Liver (tissue), 8 donors: ENCODE measurements at regions not wholly inside any gene's neighbourhood (a gene's known extent, or its start where the extent isn't known, plus 50 kb on each side); places are given as distances from the start of the nearest gene placed in this dataset.

Source experiments
- DNase-seq: peaks from one replicate; pipeline ENCODE4 v3.0.0-alpha.2; 2017; ENCODE audit warnings: low spot score
- H3K27ac ChIP-seq, 2 donors: one replicate each; pipeline ENCODE4 v1.7.0; 2013; ENCODE audit warnings: inconsistent platforms in 2 of 2, low read length in 2 of 2, control low read depth in 1 of 2, low read depth in 1 of 2, mild to moderate bottlenecking in 1 of 2
- H3K27me3 ChIP-seq, 4 donors: one replicate each; pipeline versions ENCODE4 v1.6.1 to v1.7.0; 2013; ENCODE audit warnings: low read length in 3 of 4, inconsistent platforms in 1 of 4, mild to moderate bottlenecking in 1 of 4, moderate library complexity in 1 of 4; ENCODE audit not compliant: control insufficient read depth in 4 of 4, insufficient read depth in 4 of 4
- H3K36me3 ChIP-seq, 4 donors: one replicate each; pipeline versions ENCODE4 v1.6.1 to v1.7.0; 2013; ENCODE audit warnings: low read length in 3 of 4, mild to moderate bottlenecking in 3 of 4, low read depth in 1 of 4, moderate library complexity in 1 of 4; ENCODE audit not compliant: control insufficient read depth in 4 of 4, insufficient read depth in 3 of 4
- H3K4me1 ChIP-seq, 4 donors: one replicate each; pipeline versions ENCODE4 v1.6.1 to v1.7.0; 2013; ENCODE audit warnings: low read length in 3 of 4, mild to moderate bottlenecking in 3 of 4, moderate library complexity in 1 of 4; ENCODE audit not compliant: control insufficient read depth in 4 of 4, insufficient read depth in 4 of 4
- H3K4me3 ChIP-seq, 3 donors: one replicate each; pipeline versions ENCODE4 v1.6.1 to v1.7.0; 2013; ENCODE audit warnings: low read length in 3 of 3, control low read depth in 1 of 3, low read depth in 1 of 3, mild to moderate bottlenecking in 1 of 3
- H3K9ac ChIP-seq, 2 donors: one replicate each; pipeline ENCODE4 v1.7.0; 2013; ENCODE audit warnings: low read length in 2 of 2, mild to moderate bottlenecking in 2 of 2, moderate library complexity in 2 of 2, control low read depth in 1 of 2, low read depth in 1 of 2
- H3K9me3 ChIP-seq, 4 donors: one replicate each; pipeline versions ENCODE4 v1.6.1 to v1.7.0; 2013; ENCODE audit warnings: low read length in 3 of 4; ENCODE audit not compliant: control insufficient read depth in 4 of 4
- CTCF ChIP-seq: fragments of 150-350 bp; IDR thresholded peaks from 2 replicates; pipeline ENCODE4 v1.5.1; 2017; ENCODE audit warnings: improper control_type of control experiment, low read depth, low read length; ENCODE audit not compliant: missing input control
- EGR1 ChIP-seq, 2 donors: IDR thresholded peaks; 2 replicates each; pipeline ENCODE4 v1.6.1; 2016 to 2018; ENCODE audit warnings: antibody characterized with exemption in 2 of 2, low read depth in 2 of 2
- FOXA1 ChIP-seq: IDR thresholded peaks from 2 replicates; pipeline ENCODE4 v1.6.1; 2016; ENCODE audit warnings: antibody characterized with exemption
- FOXA2 ChIP-seq: IDR thresholded peaks from 2 replicates; pipeline ENCODE4 v1.6.1; 2016; ENCODE audit warnings: antibody characterized with exemption
- GABPA ChIP-seq, 2 donors: IDR thresholded peaks in 1 of 2; conservative IDR thresholded peaks in 1 of 2; 2 replicates each; pipeline ENCODE4 v1.6.1; 2016; ENCODE audit warnings: antibody characterized with exemption in 2 of 2, mild to moderate bottlenecking in 1 of 2, moderate library complexity in 1 of 2
- HNF4A ChIP-seq, 2 donors: conservative IDR thresholded peaks; 2 replicates each; pipeline ENCODE4 v1.6.1; 2016; ENCODE audit warnings: antibody characterized with exemption in 2 of 2, mild to moderate bottlenecking in 2 of 2
- HNF4G ChIP-seq: IDR thresholded peaks from 2 replicates; pipeline ENCODE4 v1.6.1; 2016; ENCODE audit warnings: antibody characterized with exemption
- JUND ChIP-seq, 2 donors: IDR thresholded peaks; 2 replicates each; pipeline ENCODE4 v1.6.1; 2016; ENCODE audit warnings: antibody characterized with exemption in 2 of 2
- MAX ChIP-seq: IDR thresholded peaks from 2 replicates; pipeline ENCODE4 v1.6.1; 2016; ENCODE audit warnings: antibody characterized with exemption
- NR2F2 ChIP-seq: IDR thresholded peaks from 2 replicates; pipeline ENCODE4 v1.6.1; 2016; ENCODE audit warnings: antibody characterized with exemption
- RAD21 ChIP-seq, 2 donors: IDR thresholded peaks; 2 replicates each; pipeline ENCODE4 v1.6.1; 2016; ENCODE audit warnings: antibody characterized with exemption in 2 of 2, mild to moderate bottlenecking in 2 of 2
- SP1 ChIP-seq: IDR thresholded peaks from 2 replicates; pipeline ENCODE4 v1.6.1; 2018; ENCODE audit warnings: antibody characterized with exemption, mild to moderate bottlenecking
- TAF1 ChIP-seq: conservative IDR thresholded peaks from 2 replicates; pipeline ENCODE4 v1.6.1; 2016; ENCODE audit warnings: antibody characterized with exemption, mild to moderate bottlenecking
- YY1 ChIP-seq: IDR thresholded peaks from 2 replicates; pipeline ENCODE4 v1.6.1; 2016; ENCODE audit warnings: antibody characterized with exemption, mild to moderate bottlenecking
- WGBS: extraction: QIAGEN DNeasy Blood & Tissue Kit; methylation state at CpG from one replicate; pipeline ENCODE4 v1.1.7; 2013; 5-methylcytosine and 5-hydroxymethylcytosine counted together
- TF ChIP-seq, protein P1 (sequence below): IDR thresholded peaks from 2 replicates; pipeline ENCODE4 v1.6.1; 2016; ENCODE audit warnings: antibody characterized with exemption
- TF ChIP-seq, protein P2 (sequence below): IDR thresholded peaks from 2 replicates; pipeline ENCODE4 v1.6.1; 2016; ENCODE audit warnings: antibody characterized with exemption
- TF ChIP-seq, protein P3 (sequence below): IDR thresholded peaks from 2 replicates; pipeline ENCODE4 v1.6.1; 2016; ENCODE audit warnings: antibody characterized with exemption, mild to moderate bottlenecking
- donor health status: healthy.
- donor health status: healthy.
- donor health status: healthy.
- donor health status: healthy.
- donor health status: healthy.

DNA sequence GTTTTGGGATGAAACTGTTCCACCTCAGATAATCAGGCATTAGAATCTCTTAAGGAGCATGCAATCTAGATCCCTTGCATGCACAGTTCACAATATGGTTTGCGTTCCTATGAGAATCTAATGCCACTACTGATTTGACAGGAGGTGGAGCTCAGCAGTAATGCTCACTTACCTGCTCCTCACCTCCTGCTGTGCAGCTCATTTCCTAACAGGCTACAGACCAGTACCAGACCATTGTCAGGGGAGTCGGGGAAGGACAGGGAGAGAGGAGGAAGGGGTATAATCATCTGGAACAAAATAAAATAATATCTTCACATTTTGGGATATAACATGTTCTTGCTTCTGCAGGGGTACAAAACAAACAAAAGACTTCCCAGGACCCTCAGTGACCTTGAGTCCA, 532.0 kb upstream of the FSHR start:
- H3K9me3 ChIP-seq: no peaks in the 10 kb centered on the region
- no peak overlapping the region for H3K27ac ChIP-seq
- TF ChIP-seq YY1: no peak
- no peak for TF ChIP-seq RAD21 (IDR thresholded peaks at IDR 0.05)
- TF ChIP-seq FOXA2: no peak
- TF ChIP-seq HNF4G: no peak
- no peak for TF ChIP-seq NR2F2
- no peak for TF ChIP-seq TAF1
- TF ChIP-seq GABPA (IDR thresholded peaks at IDR 0.05 in 1 of 2, conservative IDR thresholded peaks at IDR 0.05 in 1 of 2): no peak
- no peak overlapping the region for H3K9ac ChIP-seq
- H3K36me3 ChIP-seq: no peaks in the 10 kb centered on the region
- DNase-seq: no peak
- H3K27me3 ChIP-seq: no peaks in the 10 kb centered on the region
- no peaks in the 10 kb centered on the region for H3K4me1 ChIP-seq
- no peak overlapping the region for H3K4me3 ChIP-seq
- 54% methylated on average over 2 of the region's 2 CpGs for WGBS

- 86% methylated on average over 1 of the region's 1 CpG for WGBS
- no peaks in the 10 kb centered on the region for H3K27me3 ChIP-seq
- H3K9ac ChIP-seq: no peak overlapping the region
- no peaks in the 10 kb centered on the region for H3K9me3 ChIP-seq
- no peaks in the 10 kb centered on the region for H3K4me1 ChIP-seq
- TF ChIP-seq MAX: no peak
- no peak for TF ChIP-seq HNF4A (conservative IDR thresholded peaks at IDR 0.05)
- no peak for TF ChIP-seq YY1
- TF ChIP-seq, protein P1, sequence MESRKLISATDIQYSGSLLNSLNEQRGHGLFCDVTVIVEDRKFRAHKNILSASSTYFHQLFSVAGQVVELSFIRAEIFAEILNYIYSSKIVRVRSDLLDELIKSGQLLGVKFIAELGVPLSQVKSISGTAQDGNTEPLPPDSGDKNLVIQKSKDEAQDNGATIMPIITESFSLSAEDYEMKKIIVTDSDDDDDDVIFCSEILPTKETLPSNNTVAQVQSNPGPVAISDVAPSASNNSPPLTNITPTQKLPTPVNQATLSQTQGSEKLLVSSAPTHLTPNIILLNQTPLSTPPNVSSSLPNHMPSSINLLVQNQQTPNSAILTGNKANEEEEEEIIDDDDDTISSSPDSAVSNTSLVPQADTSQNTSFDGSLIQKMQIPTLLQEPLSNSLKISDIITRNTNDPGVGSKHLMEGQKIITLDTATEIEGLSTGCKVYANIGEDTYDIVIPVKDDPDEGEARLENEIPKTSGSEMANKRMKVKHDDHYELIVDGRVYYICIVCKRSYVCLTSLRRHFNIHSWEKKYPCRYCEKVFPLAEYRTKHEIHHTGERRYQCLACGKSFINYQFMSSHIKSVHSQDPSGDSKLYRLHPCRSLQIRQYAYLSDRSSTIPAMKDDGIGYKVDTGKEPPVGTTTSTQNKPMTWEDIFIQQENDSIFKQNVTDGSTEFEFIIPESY: no peak
- TF ChIP-seq, protein P2, sequence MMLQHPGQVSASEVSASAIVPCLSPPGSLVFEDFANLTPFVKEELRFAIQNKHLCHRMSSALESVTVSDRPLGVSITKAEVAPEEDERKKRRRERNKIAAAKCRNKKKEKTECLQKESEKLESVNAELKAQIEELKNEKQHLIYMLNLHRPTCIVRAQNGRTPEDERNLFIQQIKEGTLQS: no peak
- TF ChIP-seq FOXA2: no peak
- no peak for TF ChIP-seq GABPA (IDR thresholded peaks at IDR 0.05 in 1 of 2, conservative IDR thresholded peaks at IDR 0.05 in 1 of 2)
- TF ChIP-seq RAD21 (IDR thresholded peaks at IDR 0.05): no peak
- TF ChIP-seq HNF4G: no peak
- TF ChIP-seq TAF1: no peak
- TF ChIP-seq, protein P3, sequence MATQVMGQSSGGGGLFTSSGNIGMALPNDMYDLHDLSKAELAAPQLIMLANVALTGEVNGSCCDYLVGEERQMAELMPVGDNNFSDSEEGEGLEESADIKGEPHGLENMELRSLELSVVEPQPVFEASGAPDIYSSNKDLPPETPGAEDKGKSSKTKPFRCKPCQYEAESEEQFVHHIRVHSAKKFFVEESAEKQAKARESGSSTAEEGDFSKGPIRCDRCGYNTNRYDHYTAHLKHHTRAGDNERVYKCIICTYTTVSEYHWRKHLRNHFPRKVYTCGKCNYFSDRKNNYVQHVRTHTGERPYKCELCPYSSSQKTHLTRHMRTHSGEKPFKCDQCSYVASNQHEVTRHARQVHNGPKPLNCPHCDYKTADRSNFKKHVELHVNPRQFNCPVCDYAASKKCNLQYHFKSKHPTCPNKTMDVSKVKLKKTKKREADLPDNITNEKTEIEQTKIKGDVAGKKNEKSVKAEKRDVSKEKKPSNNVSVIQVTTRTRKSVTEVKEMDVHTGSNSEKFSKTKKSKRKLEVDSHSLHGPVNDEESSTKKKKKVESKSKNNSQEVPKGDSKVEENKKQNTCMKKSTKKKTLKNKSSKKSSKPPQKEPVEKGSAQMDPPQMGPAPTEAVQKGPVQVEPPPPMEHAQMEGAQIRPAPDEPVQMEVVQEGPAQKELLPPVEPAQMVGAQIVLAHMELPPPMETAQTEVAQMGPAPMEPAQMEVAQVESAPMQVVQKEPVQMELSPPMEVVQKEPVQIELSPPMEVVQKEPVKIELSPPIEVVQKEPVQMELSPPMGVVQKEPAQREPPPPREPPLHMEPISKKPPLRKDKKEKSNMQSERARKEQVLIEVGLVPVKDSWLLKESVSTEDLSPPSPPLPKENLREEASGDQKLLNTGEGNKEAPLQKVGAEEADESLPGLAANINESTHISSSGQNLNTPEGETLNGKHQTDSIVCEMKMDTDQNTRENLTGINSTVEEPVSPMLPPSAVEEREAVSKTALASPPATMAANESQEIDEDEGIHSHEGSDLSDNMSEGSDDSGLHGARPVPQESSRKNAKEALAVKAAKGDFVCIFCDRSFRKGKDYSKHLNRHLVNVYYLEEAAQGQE: no peak
- no peak for TF ChIP-seq FOXA1
- no peak for TF ChIP-seq CTCF
- no peak for TF ChIP-seq NR2F2
- TF ChIP-seq EGR1 (IDR thresholded peaks at IDR 0.05; ENCODE audit: low read depth in 2 of 2): no peak
- no peak for TF ChIP-seq JUND (IDR thresholded peaks at IDR 0.05)
- no peak for TF ChIP-seq SP1
- H3K36me3 ChIP-seq: no peaks in the 10 kb centered on the region
- no peak overlapping the region for H3K4me3 ChIP-seq
- H3K27ac ChIP-seq: no peak overlapping the region
- no peak for DNase-seq
Observed at GRCh38 chr2:49677227-49677626, 522.9 kb upstream of the FSHR start.
